HCT116 (cell line): ENCODE measurements at regions not wholly inside any gene's neighbourhood (a gene's known extent, or its start where the extent isn't known, plus 50 kb on each side); places are given as distances from the start of the nearest gene placed in this dataset.

Source experiments
- ATAC-seq: fragments of 200-7000 bp; cut with Tn5 transposase; 2 replicates; pipeline ENCODE4 v1.9.1; 2020; ENCODE audit warnings: mild to moderate bottlenecking, moderate library complexity
- BruUV-seq: library from RNA; stranded (reverse); fragments of 400-500 nt; replicated peaks from 2 replicates; lab custom pipeline; 2021; lab: Mats Ljungman, UMichigan
- CTCF ChIA-PET: fragments of 300-600 bp; sonication (Branson Sonifier 250); formaldehyde crosslinking; loops from one replicate; lab custom pipeline; 2021; ENCODE audit warnings: antibody characterized with exemption; lab: Charles Lee
- POLR2A ChIA-PET: fragments of 300-600, 350-600 bp; sonication (Branson Sonifier 250); formaldehyde crosslinking; loops from one replicate; lab custom pipeline; 2021; ENCODE audit warnings: antibody characterized with exemption; lab: Charles Lee
- RAD21 ChIA-PET, 2 experiments: fragments of 300-600 bp; sonication (Branson Sonifier 250); formaldehyde crosslinking; loops; one replicate each; lab custom pipeline; 2023; ENCODE audit warnings: low total read pairs in 2 of 2; ENCODE audit not compliant: uncharacterized antibody in 2 of 2, unreplicated experiment in 2 of 2, low non-redundant PET in 1 of 2; lab: Charles Lee
- DNase-seq: peaks from one replicate; pipeline ENCODE4 v3.0.0-alpha.2; 2010; ENCODE audit warnings: low read depth, low spot score
- H2AFZ ChIP-seq: fragments of 200-600 bp; shearing (Covaris generic), sonication (generic); 2 replicates; pipeline ENCODE4 v1.6.1; 2017; ENCODE audit warnings: low read depth, mixed run types, mixed read lengths, antibody characterized with exemption, low read length; ENCODE audit not compliant: poor library complexity, severe bottlenecking
- H3K27ac ChIP-seq: 2 replicates; pipeline ENCODE4 v1.5.1; 2012; ENCODE audit warnings: low read depth, low read length
- H3K27me3 ChIP-seq: fragments of 200-600 bp; sonication (generic); 2 replicates; pipeline ENCODE4 v1.6.1; 2016; ENCODE audit warnings: mixed run types, low read length, mixed read lengths; ENCODE audit not compliant: insufficient read depth
- H3K36me3 ChIP-seq, 2 experiments: fragments of 200-500 bp in 1 of 2; fragments of 200-600 bp in 1 of 2; sonication (Bioruptor generic) in 1 of 2; sonication (generic) in 1 of 2; 2 replicates each; pipeline versions ENCODE4 v1.5.1 to v1.6.1; 2014 to 2016; ENCODE audit warnings: low read length in 2 of 2, inconsistent platforms in 1 of 2, mixed read lengths in 1 of 2, mixed run types in 1 of 2; ENCODE audit not compliant: insufficient read depth in 2 of 2, control insufficient read depth in 1 of 2
- H3K4me1 ChIP-seq, 2 experiments: fragments of 200-600 bp in 1 of 2; sonication (generic) in 1 of 2; 2 replicates each; pipeline versions ENCODE4 v1.5.1 to v1.6.1; 2012 to 2017; ENCODE audit warnings: low read length in 2 of 2, inconsistent platforms in 1 of 2, mild to moderate bottlenecking in 1 of 2, mixed read lengths in 1 of 2, mixed run types in 1 of 2, moderate library complexity in 1 of 2; ENCODE audit not compliant: insufficient read depth in 2 of 2, control insufficient read depth in 1 of 2
- H3K4me2 ChIP-seq: fragments of 200-600 bp; sonication (generic); 2 replicates; pipeline ENCODE4 v1.6.1; 2017; ENCODE audit warnings: mixed run types, low read length, mixed read lengths
- H3K4me3 ChIP-seq, 2 experiments: fragments of 200-600 bp in 1 of 2; sonication (generic) in 1 of 2; replicated peaks in 1 of 2; 2 replicates each; pipeline ENCODE4 v1.5.1; 2011 to 2016; ENCODE audit warnings: low read length in 2 of 2, control low read depth in 1 of 2, low read depth in 1 of 2, mild to moderate bottlenecking in 1 of 2, mixed read lengths in 1 of 2, mixed run types in 1 of 2
- H3K79me2 ChIP-seq: fragments of 200-600 bp; sonication (generic); 2 replicates; pipeline ENCODE4 v1.6.1; 2017; ENCODE audit warnings: mild to moderate bottlenecking, mixed run types, low read length, moderate library complexity, mixed read lengths; ENCODE audit not compliant: insufficient read depth
- H3K9ac ChIP-seq: fragments of 200-600 bp; sonication (generic); 2 replicates; pipeline ENCODE4 v1.6.1; 2016; ENCODE audit warnings: low read length, mixed read lengths
- H3K9me2 ChIP-seq: fragments of 200-600 bp; sonication (generic), shearing (Covaris generic); 2 replicates; pipeline ENCODE4 v1.6.1; 2017; ENCODE audit warnings: mixed run types, mild to moderate bottlenecking, moderate library complexity; ENCODE audit not compliant: insufficient read depth
- H3K9me3 ChIP-seq, 2 experiments: fragments of 200-500 bp in 1 of 2; fragments of 200-600 bp in 1 of 2; sonication (Bioruptor generic) in 1 of 2; sonication (generic) in 1 of 2; 2 replicates each; pipeline ENCODE4 v1.6.1; 2014 to 2017; ENCODE audit warnings: low read length in 2 of 2, mixed read lengths in 2 of 2, inconsistent platforms in 1 of 2, low read depth in 1 of 2, mild to moderate bottlenecking in 1 of 2, mixed run types in 1 of 2, moderate library complexity in 1 of 2; ENCODE audit not compliant: control insufficient read depth in 1 of 2, insufficient read depth in 1 of 2
- H4K20me1 ChIP-seq: fragments of 200-600 bp; sonication (generic), shearing (Covaris generic); 2 replicates; pipeline ENCODE4 v1.6.1; 2017; ENCODE audit warnings: mixed run types, mild to moderate bottlenecking, moderate library complexity; ENCODE audit not compliant: insufficient read depth
- CBX3 ChIP-seq: IDR thresholded peaks from 2 replicates; pipeline ENCODE4 v1.6.1; 2012; ENCODE audit warnings: low read depth
- ELF1 ChIP-seq: IDR thresholded peaks from 2 replicates; pipeline ENCODE4 v1.6.1; 2012; ENCODE audit warnings: low read depth, borderline replicate concordance
- REST ChIP-seq: IDR thresholded peaks from 2 replicates; pipeline ENCODE4 v1.6.1; 2012; ENCODE audit warnings: low read depth
- YY1 ChIP-seq: IDR thresholded peaks from 2 replicates; pipeline ENCODE4 v1.6.1; 2011; ENCODE audit warnings: low read length, low read depth, moderate library complexity, mild to moderate bottlenecking; ENCODE audit not compliant: insufficient replicate concordance; ENCODE audit errors: extremely low read depth
- intact Hi-C: fragments of 100-400 bp; cut with micrococcal nuclease; formaldehyde crosslinking; loops from 2 replicates; pipeline ENCODE4 v1.10.0; 2022
- TF ChIP-seq, protein P1 (sequence below), 3 experiments: fragments of 200-600 bp in 1 of 3; sonication (generic) in 1 of 3; IDR thresholded peaks in 2 of 3; conservative IDR thresholded peaks in 1 of 3; 2 replicates each; pipeline ENCODE4 v1.5.1; 2012 to 2017; ENCODE audit warnings: low read depth in 2 of 3, low read length in 2 of 3, antibody characterized with exemption in 1 of 3, borderline replicate concordance in 1 of 3, control low read depth in 1 of 3, mild to moderate bottlenecking in 1 of 3, mixed read lengths in 1 of 3, mixed run types in 1 of 3, moderate library complexity in 1 of 3; ENCODE audit not compliant: insufficient read depth in 1 of 3

DNA sequence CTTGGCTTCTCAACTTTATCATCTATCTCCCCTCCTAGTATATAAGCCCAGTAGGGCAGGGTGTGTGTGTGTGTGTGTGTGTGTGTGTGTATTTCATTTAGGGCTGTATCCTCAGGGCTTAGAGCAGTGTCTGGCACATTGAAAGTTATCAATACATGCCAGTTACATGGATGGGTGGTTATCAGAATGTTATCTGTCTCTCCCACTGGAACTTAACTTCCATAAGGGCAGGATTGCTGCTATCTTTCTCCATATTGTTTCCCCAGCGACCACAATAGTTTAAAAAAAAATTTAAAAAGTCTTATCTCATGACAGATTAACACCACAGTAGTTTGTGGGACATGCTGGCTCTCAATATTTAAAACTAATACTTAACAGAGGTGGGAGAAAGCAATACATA is 488.9 kb downstream of the PLCL1 start:
- Histone ChIP-seq H3K9me2 (no peaks in the 10 kb centered on the region), H3K27ac (no peak overlapping the region), H3K4me2 (no peak overlapping the region), H3K4me3 (no peak overlapping the region), H3K27me3 (peaks cover 2% of the 10 kb centered on the region), H3K36me3 (no peaks in the 10 kb centered on the region), H2AFZ (no peak overlapping the region), H3K4me1 (no peaks in the 10 kb centered on the region), H4K20me1 (no peaks in the 10 kb centered on the region), H3K79me2 (no peaks in the 10 kb centered on the region), H3K9me3 (no peaks in the 10 kb centered on the region), H3K9ac (no peak overlapping the region)
- no peak for DNase-seq
- ChIA-PET RAD21 (no interaction called here), CTCF (no interaction called here), POLR2A (no interaction called here)
- ATAC-seq: no peak
- no TSS peak for BruUV-seq
- intact Hi-C loops: loop anchor here (10.0 kb wide), 2 partner anchors 588 to 888 kb away; partner anchors contain the start of gene MARS2
- TF ChIP-seq, protein P1, sequence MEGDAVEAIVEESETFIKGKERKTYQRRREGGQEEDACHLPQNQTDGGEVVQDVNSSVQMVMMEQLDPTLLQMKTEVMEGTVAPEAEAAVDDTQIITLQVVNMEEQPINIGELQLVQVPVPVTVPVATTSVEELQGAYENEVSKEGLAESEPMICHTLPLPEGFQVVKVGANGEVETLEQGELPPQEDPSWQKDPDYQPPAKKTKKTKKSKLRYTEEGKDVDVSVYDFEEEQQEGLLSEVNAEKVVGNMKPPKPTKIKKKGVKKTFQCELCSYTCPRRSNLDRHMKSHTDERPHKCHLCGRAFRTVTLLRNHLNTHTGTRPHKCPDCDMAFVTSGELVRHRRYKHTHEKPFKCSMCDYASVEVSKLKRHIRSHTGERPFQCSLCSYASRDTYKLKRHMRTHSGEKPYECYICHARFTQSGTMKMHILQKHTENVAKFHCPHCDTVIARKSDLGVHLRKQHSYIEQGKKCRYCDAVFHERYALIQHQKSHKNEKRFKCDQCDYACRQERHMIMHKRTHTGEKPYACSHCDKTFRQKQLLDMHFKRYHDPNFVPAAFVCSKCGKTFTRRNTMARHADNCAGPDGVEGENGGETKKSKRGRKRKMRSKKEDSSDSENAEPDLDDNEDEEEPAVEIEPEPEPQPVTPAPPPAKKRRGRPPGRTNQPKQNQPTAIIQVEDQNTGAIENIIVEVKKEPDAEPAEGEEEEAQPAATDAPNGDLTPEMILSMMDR (IDR thresholded peaks at IDR 0.05 in 2 of 3, conservative IDR thresholded peaks at IDR 0.05 in 1 of 3; ENCODE audit: borderline replicate concordance in 1 of 3, insufficient read depth in 1 of 3, low read depth in 2 of 3, low read length in 2 of 3): no peak
- TF ChIP-seq CBX3: no peak
- no peak for TF ChIP-seq REST
- no peak for TF ChIP-seq YY1
- TF ChIP-seq ELF1: no peak
